ENCODE measurements at regions not wholly inside any gene's neighbourhood (a gene's known extent, or its start where the extent isn't known, plus 50 kb on each side); places are given as distances from the start of the nearest gene placed in this dataset.

- H3K4me3 ChIP-seq (ENCODE audit: low read length) = no peak overlapping the region
- TF ChIP-seq, protein P1, sequence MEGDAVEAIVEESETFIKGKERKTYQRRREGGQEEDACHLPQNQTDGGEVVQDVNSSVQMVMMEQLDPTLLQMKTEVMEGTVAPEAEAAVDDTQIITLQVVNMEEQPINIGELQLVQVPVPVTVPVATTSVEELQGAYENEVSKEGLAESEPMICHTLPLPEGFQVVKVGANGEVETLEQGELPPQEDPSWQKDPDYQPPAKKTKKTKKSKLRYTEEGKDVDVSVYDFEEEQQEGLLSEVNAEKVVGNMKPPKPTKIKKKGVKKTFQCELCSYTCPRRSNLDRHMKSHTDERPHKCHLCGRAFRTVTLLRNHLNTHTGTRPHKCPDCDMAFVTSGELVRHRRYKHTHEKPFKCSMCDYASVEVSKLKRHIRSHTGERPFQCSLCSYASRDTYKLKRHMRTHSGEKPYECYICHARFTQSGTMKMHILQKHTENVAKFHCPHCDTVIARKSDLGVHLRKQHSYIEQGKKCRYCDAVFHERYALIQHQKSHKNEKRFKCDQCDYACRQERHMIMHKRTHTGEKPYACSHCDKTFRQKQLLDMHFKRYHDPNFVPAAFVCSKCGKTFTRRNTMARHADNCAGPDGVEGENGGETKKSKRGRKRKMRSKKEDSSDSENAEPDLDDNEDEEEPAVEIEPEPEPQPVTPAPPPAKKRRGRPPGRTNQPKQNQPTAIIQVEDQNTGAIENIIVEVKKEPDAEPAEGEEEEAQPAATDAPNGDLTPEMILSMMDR (IDR thresholded peaks at IDR 0.05; ENCODE audit: low read depth, low read length) = no peak
- no peak for TF ChIP-seq EZH2phosphoT487 (IDR thresholded peaks at IDR 0.05; ENCODE audit: low read depth)
- no peaks in the 10 kb centered on the region for H4K20me1 ChIP-seq (ENCODE audit: insufficient read depth, low read length)
- H3K4me2 ChIP-seq (ENCODE audit: low read length) = no peak overlapping the region
- H3K27ac ChIP-seq (ENCODE audit: low read length) = no peak overlapping the region
- H3K9me3 ChIP-seq (ENCODE audit: insufficient read depth, low read length) = no peaks in the 10 kb centered on the region
- no peaks in the 10 kb centered on the region for H3K36me3 ChIP-seq (replicated peaks; ENCODE audit: low read depth, low read length)
- H3K9ac ChIP-seq (ENCODE audit: low read length) = no peak overlapping the region
- no peaks in the 10 kb centered on the region for H3K79me2 ChIP-seq (ENCODE audit: low read length)
- peaks cover 6% of the 10 kb centered on the region for H3K4me1 ChIP-seq (ENCODE audit: low read length)
- H3K27me3 ChIP-seq (ENCODE audit: low read depth, low read length) = no peaks in the 10 kb centered on the region
- H2AFZ ChIP-seq (ENCODE audit: low read depth, low read length) = no peak overlapping the region
Measured at GRCh38 chr1:112797224-112797623, 82.1 kb upstream of the PPM1J start.

DNA sequence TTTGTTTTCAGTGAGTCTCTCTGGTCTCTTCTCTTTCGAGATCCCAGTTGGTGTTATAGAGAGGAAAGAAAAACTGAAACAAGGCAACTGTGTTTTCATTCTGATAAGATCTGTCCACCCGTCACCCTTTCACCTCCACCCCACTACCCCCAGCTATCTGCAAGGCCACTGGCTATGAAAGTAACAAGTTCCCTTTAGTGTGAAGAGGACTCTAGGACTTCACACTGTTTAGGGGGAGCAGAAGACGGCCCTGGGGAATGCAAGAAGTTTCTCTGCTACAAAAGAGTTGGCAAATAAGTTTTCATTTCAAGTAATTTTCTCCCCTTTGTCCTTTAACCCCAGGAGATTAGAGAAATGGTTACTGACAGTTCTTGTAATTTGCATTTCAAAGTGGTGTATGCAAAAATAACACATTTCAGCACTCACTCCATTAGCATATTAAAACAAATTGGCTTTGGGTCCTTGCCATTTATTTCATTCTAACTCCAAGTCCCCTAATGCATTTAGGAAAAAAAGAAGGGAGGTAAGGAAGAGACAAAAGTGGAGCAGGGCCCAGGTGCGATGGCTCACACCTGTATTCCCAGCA lies 79.6 kb upstream of the PPM1J start:
- no peaks in the 10 kb centered on the region for H3K27me3 ChIP-seq (ENCODE audit: low read depth, low read length)
- no peak overlapping the region for H3K27ac ChIP-seq (ENCODE audit: low read length)
- no peaks in the 10 kb centered on the region for H3K4me1 ChIP-seq (ENCODE audit: low read length)
- H2AFZ ChIP-seq (ENCODE audit: low read depth, low read length) = no peak overlapping the region
- H3K9ac ChIP-seq (ENCODE audit: low read length) = no peak overlapping the region
- TF ChIP-seq EZH2phosphoT487 (IDR thresholded peaks at IDR 0.05; ENCODE audit: low read depth) = no peak
- TF ChIP-seq, protein P1 (IDR thresholded peaks at IDR 0.05; ENCODE audit: low read depth, low read length) = no peak
- no peaks in the 10 kb centered on the region for H4K20me1 ChIP-seq (ENCODE audit: insufficient read depth, low read length)
- no peaks in the 10 kb centered on the region for H3K36me3 ChIP-seq (replicated peaks; ENCODE audit: low read depth, low read length)
- no peak overlapping the region for H3K4me2 ChIP-seq (ENCODE audit: low read length)
- H3K79me2 ChIP-seq (ENCODE audit: low read length) = no peaks in the 10 kb centered on the region
- H3K4me3 ChIP-seq (ENCODE audit: low read length) = no peak overlapping the region
- H3K9me3 ChIP-seq (ENCODE audit: insufficient read depth, low read length) = no peaks in the 10 kb centered on the region

- H2AFZ ChIP-seq (ENCODE audit: low read depth, low read length) = no peak overlapping the region
- no peaks in the 10 kb centered on the region for H3K9me3 ChIP-seq (ENCODE audit: insufficient read depth, low read length)
- H3K4me3 ChIP-seq (ENCODE audit: low read length) = no peak overlapping the region
- no peaks in the 10 kb centered on the region for H3K36me3 ChIP-seq (replicated peaks; ENCODE audit: low read depth, low read length)
- H3K79me2 ChIP-seq (ENCODE audit: low read length) = no peaks in the 10 kb centered on the region
- no peak overlapping the region for H3K4me2 ChIP-seq (ENCODE audit: low read length)
- H3K9ac ChIP-seq (ENCODE audit: low read length) = no peak overlapping the region
- no peak for TF ChIP-seq EZH2phosphoT487 (IDR thresholded peaks at IDR 0.05; ENCODE audit: low read depth)
- TF ChIP-seq, protein P1 (IDR thresholded peaks at IDR 0.05; ENCODE audit: low read depth, low read length) = no peak
- no peaks in the 10 kb centered on the region for H3K27me3 ChIP-seq (ENCODE audit: low read depth, low read length)
- H3K27ac ChIP-seq (ENCODE audit: low read length) = no peak overlapping the region
- H4K20me1 ChIP-seq (ENCODE audit: insufficient read depth, low read length) = no peaks in the 10 kb centered on the region
- H3K4me1 ChIP-seq (ENCODE audit: low read length) = no peaks in the 10 kb centered on the region
Measured at GRCh38 chr1:112793631-112794565, 78.8 kb upstream of the PPM1J start.

GRCh38 chr1:112791723-112792104 lies 76.6 kb upstream of the PPM1J start:
- no peak overlapping the region for H3K27ac ChIP-seq (ENCODE audit: low read length)
- no peak overlapping the region for H3K9ac ChIP-seq (ENCODE audit: low read length)
- no peaks in the 10 kb centered on the region for H3K4me1 ChIP-seq (ENCODE audit: low read length)
- no peaks in the 10 kb centered on the region for H4K20me1 ChIP-seq (ENCODE audit: insufficient read depth, low read length)
- no peak overlapping the region for H2AFZ ChIP-seq (ENCODE audit: low read depth, low read length)
- no peak overlapping the region for H3K4me2 ChIP-seq (ENCODE audit: low read length)
- no peaks in the 10 kb centered on the region for H3K36me3 ChIP-seq (replicated peaks; ENCODE audit: low read depth, low read length)
- no peaks in the 10 kb centered on the region for H3K27me3 ChIP-seq (ENCODE audit: low read depth, low read length)
- no peak overlapping the region for H3K4me3 ChIP-seq (ENCODE audit: low read length)
- no peak for TF ChIP-seq EZH2phosphoT487 (IDR thresholded peaks at IDR 0.05; ENCODE audit: low read depth)
- TF ChIP-seq, protein P1 (IDR thresholded peaks at IDR 0.05; ENCODE audit: low read depth, low read length) = no peak
- no peaks in the 10 kb centered on the region for H3K9me3 ChIP-seq (ENCODE audit: insufficient read depth, low read length)
- no peaks in the 10 kb centered on the region for H3K79me2 ChIP-seq (ENCODE audit: low read length)

Data from OCI-LY3 (cell line).